DMS53 treated with DMSO at 0.1 percent for 48 hours (cell line): ENCODE measurements at regions not wholly inside any gene's neighbourhood (a gene's known extent, or its start where the extent isn't known, plus 50 kb on each side); places are given as distances from the start of the nearest gene placed in this dataset.

Source experiments
- DNase-seq: peaks from one replicate; lab custom pipeline; 2025; ENCODE audit not compliant: unreplicated experiment; lab: John Stamatoyannopoulos, UW

DNA sequence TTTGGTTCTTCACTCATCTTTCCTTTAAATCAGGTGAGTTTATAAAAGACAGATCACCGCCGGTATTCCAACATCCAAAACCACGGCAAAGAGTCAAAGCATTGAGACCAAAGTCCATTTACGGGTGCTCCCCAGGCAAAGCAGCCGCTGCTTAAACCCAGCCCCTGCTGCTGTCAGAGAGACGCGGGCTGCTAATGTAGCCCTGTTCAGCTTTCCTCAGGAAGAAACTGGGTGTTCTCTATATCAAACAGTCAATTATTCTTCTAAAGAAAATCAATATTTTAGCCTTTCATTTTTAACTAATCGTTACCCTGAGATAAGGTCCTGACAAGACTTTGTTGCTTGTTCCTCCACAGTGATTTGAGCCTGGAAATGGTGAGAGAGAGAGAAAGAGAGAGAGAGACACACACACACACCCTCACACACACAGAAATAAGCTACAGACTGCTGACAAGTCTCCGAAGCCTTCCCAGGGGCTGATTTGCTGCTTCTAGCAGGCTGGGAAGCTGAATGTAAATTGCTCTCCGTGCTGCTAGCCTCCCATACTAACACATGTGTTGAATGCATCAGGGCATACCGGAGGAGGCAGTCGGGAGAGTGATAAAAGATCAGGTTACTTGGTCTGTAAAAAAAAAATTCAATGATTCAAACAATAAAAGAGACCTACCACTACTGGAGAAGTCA, 183.0 kb upstream of the ANK3 start:
- peak; percentile 2 for DNase-seq

DNA sequence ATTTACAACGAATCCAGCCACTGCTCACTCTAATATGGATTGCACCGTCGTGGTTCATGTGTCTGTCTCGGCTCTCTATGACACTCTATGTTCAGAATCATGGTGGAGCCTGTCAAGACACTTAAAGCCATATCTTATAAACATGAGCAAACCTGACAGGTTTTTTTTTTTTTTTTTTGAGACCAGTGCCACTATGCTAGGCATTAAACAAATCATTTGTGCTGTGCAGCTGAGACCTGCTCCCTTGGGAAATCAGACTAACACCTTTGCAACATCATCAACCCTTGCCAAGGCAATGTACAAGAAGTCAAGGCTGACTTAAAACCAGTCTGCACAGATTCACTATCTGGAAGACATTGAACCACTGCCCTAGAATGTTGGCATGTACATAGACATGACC, 181.2 kb upstream of the ANK3 start:
- DNase-seq = no peak

DNA sequence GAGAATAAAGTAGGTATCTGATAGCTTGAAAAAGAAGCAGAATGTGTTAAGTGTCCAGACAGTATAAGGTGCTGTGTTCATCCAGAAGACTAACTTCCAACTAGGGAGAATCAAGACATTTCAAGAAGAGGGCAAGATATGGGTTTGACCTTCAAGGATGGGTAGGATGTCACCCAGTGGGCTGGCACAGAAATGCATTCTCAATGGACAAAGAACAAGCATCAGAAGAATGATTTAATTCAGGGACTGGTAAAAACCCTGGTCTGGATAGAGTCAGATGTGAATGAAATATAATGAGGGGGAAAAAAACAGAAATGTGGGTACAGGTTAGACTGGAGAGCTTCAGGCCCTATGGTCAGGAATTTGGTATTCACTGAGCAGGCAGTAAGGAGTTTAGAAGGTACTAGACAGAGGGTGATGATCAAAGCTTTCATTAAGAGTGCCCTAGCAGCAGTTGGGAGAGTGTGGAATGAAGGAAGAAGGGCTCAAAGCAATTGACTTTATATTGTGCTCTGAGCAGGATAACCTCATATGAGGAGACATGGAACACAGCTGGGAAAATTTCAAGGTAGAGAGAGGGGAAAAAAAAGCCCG, 180.7 kb upstream of the ANK3 start:
- no peak for DNase-seq

DNA sequence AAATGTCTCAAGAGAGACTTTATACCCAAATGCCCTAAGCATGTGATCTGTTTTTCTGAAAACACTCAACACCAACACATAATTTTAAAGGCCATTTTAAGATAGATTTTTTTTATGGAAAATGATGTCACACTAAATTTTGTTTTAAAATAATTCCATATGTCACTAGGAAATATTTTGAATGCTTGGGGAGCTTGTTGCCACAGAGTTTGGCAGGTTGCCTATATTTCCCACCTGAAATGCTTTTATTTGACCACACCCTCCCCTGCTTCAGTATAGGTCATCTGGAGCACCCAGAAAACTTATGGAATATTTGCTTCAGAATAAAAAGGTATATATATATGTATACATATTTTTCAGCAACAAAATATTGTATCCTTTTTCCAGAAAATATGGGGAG, 180.0 kb upstream of the ANK3 start:
- no peak for DNase-seq

DNA sequence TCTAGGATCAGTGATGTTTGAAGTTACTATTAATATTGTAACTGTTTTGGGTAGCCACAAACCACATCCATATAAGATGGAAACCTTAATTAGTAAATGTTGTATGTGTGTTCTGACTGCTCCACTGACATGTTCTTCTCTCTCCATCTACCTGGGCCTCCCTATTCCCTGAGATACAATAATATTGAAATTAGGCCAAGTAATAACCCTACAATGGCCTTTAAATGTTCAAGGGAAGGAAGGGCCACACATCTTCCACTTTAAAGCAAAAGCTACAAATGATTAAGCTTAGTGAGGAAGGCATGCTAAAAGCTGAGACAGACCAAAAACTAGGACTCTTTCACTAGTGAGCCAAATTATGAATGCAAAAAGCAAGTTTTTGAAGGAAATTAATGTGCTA, 176.4 kb upstream of the ANK3 start:
- no peak for DNase-seq

DNA sequence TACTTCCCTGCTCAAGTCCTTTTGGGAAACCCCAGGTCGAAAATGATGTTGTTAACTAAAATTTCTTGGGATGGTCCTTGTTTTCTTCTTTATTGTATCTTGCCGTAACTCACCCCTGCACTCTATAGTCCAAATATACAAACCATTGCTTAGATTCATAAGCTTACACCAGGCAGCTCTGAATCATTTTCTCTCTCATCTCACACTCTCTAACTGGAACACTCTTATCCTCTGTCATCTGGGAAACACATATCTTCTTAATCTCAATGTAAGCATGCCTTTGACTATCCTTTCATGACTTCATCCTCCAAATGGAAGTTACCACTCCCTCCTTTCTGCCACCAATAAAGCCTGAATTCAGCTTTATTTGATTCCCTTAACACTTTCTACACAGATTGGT, 175.8 kb upstream of the ANK3 start:
- DNase-seq = no peak

DNA sequence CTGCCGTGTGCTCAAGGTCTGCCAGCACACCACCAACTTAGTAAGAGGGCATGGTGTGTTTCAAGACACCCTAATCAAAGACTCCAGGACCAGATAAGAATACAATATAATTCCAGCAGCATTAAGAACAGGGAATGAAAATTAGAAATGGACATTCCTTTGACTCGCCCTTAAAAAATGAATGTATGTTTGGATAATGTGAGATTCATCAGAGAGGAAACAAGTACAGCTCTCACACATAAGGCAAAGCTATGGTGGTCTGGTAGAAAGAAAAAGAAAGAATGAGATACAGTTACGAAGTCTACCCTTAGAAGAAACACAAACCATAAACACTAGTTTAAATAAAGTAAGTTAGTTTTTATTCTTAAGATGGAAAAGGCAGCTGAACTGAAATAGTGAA, 174.8 kb upstream of the ANK3 start:
- DNase-seq = no peak

DNA sequence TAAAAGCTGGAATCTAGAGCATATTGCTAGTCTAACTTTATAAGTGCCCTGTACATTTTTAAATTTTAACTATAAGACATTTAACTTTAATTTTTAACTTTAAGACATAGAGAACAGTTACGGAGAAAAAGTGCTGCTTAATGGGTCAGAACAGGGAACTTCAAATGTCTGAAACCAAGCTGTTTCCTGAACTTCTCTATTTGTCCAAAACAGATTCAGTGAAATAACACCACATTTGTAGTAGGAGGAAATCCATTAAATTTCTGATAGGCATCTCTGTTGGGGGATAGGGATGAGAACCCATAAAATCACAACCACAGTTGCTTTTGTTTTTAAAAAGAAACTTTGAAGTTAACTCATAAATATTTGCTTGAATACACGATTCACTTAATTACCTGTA, 170.8 kb upstream of the ANK3 start:
- DNase-seq = no peak

DNA sequence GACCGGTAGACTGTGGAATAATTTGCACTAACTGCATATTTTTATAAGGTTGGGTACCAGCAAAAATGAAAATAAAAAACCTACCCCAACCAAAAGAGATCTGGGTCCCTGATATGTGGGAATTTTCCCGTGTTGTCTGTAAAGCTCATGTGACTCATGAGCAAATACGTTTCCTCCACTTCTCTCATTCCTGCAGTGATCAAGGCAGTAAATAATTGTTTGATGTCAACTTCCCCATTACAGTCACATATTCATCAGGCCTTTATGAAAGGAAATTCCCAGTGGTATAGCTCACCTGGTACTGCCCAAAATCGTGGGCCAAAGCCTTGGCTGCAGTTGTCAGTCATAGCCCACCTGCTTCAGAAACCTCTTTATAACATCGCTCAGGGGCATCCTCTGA, 166.0 kb upstream of the ANK3 start:
- no peak for DNase-seq

DNA sequence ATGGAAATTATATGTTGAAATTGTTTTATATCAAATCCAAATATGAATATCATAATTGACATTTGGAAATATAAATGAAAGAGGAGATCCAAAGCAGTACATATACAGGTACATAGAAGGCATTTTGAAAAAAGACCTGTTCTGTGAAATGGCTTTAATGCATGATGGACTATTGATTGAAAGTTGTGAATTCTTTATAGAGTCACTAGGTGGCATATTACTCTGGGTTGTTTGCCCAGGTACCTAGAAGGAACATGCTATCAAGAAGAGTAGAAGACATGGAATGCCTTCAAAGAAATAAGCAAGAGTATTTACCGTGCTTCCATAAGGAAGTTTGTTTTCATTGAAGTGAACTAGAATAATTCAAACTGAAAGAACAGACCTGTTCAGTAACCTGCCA, 160.0 kb upstream of the ANK3 start:
- peak; percentile 23 for DNase-seq

DNA sequence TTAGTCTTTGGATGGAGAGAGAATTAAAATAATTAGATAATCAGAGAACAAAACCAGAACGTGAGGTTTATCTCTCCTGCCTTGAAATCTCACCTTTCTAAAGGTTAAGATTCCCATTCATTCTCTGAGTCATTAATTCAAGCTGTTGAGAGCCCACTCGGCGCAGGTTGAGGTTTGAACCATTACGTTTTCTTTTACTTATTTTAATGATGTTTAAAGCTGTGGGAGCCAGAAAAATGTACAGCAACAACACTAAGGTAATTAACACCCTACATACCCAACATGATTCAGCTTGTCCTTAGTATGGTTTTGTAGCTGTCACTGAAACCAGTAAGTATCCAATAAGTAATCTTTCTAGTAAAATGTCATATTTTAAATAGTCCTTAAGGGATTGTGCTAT, 153.0 kb upstream of the ANK3 start:
- no peak for DNase-seq

DNA sequence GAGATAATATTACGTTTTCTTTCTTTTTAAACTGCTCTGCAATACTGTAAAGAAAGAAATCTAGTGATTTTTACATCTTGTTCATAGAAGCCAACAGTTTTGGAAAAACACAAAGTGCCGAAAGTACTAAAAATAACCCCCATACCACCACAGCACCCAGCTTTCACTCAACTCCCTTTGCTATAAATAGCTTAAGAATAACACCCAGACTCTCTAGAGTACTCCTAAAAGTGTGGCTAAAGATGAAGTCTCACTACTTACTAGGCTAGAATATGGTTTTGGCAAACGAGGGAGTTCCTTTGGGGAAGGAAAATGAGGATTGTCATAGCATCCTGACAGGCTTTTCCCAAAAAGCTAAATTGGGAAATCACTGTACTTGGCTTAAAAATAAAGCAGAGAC, 151.8 kb upstream of the ANK3 start:
- no peak for DNase-seq

DNA sequence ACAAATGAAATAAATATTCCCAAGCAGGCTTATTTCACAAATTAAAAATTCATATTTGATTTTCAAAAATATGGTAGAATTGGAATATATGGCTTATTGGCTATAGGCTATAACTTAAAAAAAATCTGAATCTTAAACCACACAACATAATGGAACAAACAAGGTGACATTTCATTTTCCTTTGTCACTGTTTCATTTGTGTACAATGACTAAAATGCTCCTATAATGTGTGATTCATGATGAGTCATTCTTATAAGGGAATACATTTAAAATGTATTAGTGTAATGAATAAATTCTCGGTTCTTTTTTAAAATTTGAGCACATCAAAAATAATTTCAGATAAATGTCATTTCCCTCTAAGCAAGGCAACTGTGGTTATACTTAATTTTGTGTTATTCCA, 148.0 kb upstream of the ANK3 start:
- no peak for DNase-seq

DNA sequence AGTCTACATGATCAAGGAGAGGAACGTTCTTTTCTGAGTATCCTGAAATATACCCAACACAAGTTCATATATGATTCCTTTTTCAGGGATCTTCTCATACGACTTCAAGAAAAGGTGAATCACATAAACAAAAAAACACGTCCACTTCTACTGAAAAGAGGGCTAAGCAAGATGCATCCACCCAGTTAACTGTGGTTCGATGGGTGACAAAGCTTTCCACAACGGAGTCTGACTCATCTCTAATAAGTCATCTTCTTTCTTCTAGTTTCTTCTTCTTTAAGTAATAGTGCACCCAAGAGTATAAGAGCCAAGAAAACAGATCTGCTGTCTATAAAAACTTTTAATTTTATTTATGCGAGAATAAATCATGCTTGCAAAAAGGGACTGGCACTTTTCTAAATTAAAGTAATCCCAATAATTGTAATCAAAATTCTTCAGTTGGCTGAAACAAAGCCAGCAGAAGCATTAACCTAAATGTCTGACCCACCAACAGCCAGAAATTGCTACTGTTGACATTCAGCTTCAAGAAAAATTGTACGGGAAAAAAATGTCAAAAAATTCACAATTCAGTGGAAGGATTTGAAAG, 146.9 kb upstream of the ANK3 start:
- DNase-seq = no peak

DNA sequence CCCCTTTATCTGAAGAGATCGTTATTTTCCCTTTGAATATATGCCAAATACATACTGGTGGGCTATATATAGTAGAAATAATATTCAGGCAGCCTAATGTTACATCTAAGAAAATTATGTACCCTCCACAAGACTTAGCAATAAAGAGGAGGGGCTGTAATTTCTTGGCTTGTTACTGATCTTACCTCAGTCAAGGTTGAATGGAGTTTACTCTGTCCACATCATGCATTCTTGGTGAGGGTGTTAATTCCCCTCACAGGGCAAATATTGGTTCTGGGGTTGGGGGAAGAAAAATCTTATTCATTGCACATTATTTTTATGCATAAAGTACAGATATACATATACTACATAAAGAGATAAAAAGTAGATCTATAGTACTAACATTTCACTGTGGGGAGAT, 145.8 kb upstream of the ANK3 start:
- no peak for DNase-seq

DNA sequence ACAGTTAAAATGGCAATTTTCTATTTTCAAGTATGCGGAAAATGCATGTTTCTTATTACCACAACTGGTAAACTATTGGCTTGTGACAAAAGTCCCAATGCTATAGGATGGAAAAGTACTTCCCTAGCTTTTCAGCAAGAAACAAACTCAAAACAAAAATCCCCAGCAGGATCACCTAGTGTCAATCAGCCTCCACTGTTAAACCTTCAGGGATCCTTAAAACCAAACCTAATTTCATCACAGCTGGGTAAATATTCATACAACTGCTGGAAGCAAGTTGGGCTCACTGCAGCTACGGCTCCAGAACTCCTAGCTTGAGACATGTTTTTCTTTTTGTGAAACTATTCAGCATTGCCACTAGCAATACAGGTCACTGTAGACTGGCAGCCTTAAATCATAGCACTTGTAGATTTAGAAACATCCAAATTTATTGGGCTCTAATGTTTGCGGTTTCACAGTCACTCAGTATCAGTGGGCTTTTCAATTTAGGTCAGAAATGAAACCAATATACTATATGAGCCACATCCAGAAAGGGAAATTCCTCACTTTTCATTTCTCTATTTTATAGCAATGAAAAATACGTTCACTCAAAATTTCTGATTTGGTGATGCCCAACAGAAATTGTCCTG, 145.2 kb upstream of the ANK3 start:
- DNase-seq = no peak

DNA sequence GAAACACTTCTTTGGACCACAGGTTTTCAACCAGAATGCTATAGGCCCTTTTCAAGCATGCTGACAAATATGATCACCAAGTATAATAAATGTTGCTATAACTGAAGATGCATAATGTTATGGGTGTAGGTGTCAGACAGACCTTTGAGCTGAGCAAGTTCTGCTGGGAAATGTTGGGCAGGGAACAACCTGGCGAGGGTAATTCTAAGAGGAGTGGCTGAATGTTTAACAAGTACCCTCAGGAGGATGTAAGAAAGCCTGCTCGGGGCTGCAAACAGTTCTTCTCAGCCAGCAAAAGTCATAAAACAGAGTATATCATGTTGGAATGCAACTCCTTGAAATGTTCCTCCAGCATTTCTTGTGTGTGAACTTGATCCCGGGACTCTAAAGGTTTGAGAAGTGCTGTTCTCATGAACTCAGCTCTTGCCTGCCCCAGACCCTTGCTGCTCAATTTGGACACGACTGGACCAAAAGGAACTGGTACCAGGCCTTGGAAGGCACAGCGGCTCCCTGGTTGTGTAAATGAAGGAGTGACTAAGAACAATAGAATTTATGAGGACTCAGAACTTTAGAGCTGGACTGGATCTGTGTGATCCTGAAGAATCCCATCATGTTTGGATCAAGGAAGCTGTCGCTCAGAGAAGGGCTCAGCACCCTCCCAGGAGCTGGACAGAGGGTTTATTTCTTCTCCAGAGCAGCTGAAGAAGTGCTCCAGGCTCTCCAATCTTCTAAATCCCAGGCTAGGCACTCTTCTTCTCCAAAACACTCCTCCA, 143.2 kb upstream of the ANK3 start:
- no peak for DNase-seq

DNA sequence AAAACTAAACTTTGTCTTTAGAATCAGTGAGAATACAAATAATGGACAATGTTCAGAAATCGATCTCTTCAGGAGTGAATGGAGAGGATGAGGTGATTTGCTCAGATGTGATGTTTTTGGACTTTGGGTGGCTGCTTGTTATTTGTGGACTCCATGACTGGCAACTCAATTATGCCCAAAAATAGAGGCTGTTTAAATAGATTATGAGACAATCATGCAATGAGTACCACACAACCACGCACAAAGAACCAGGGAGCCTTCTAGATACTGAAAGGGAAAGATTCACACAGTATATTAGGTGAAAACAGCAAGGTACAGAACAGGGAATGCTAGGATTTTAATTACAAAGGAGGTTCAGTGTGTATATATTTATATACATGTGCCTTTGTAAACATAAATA, 141.3 kb upstream of the ANK3 start:
- DNase-seq = no peak

DNA sequence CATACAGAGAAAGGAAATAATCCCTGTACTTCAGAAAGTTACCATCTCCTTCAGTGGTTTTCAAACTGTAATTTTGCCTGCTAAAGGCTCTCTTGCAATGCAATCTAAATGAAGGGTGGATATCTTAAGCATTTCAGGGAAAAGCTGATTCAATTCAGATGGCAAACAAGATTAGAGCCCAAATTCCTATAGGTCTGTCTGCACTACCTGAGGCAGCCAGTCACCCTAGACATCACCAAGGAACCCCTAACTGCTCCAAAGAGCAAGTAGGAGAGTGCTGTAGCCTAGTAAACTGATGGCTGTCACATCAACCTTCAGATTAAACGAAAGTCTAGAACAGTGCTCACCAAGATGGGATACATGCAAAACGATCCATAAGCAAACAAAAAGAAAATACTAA, 138.0 kb upstream of the ANK3 start:
- no peak for DNase-seq

DNA sequence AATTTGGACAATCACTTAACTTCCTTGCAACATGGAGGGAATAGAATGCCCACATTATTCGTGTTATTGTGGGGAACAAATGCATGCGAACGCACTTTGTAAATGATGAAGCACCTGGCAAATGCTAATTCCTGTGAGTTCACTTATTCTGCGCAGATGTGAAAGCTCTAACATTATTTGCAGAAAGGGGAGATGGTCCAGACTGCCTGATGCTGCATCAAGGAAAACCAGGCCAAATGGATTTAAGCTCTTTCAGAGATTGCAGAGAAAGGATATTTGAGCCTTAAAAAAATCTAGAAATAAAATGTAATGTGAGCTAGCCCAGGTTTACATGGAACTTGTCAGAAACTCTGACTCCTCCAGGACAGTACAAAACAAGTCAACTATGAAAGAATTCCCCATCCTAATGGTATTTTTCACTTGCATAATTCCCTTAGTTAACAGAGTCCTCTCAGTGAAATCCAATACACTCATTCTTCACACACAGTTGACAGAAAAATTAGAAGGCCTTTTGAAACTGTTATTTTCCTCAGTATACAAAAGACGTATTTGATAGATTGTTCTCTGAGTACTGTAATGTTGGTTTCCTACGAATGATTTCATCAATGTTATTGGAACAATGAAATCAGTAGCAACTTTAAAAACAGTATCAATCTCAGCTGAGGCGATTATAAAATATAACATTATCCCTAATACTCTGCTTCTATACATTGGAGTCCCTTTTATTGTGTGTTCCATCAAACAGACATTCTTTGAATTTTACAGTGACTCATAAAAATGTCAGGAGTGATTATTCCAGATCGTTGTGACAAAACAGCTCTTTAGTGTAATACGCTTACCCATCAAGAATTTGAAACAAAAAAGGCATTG, 136.3 kb upstream of the ANK3 start:
- DNase-seq = no peak

DNA sequence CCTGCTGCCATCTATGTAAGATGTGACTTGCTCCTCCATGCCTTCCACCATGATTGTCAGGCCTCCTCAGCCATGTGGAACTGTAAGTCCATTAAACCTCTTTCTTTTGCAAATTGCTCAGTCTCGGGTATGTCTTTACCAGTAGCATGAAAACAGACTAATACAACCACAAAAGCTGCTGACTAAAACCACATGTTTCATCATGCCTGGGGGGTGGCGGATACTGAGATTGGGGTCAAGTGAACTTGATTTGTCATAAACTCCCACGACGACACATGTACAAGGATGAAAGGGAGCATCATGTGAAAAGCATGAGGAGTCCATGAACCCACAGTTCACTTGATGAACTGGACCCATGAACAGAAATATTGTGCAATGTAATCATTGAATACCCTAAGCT, 134.9 kb upstream of the ANK3 start:
- DNase-seq = no peak
